Nephron progenitor cell (in vitro differentiated cells): ENCODE measurements at regions not wholly inside any gene's neighbourhood (a gene's known extent, or its start where the extent isn't known, plus 50 kb on each side); places are given as distances from the start of the nearest gene placed in this dataset.

ENCODE experiments used
- DNase-seq: peaks from one replicate; pipeline ENCODE4 v3.0.0; 2021
- H3K27ac Mint-ChIP-seq: 2 replicates; pipeline ENCODE4 v1.8.0; 2021; ENCODE audit warnings: mild to moderate bottlenecking, moderate library complexity, mixed read lengths
- H3K27me3 Mint-ChIP-seq: 2 replicates; pipeline ENCODE4 v1.8.0; 2021; ENCODE audit warnings: mild to moderate bottlenecking, low read depth, mixed read lengths; ENCODE audit not compliant: poor library complexity
- H3K36me3 Mint-ChIP-seq: 2 replicates; pipeline ENCODE4 v1.8.0; 2021; ENCODE audit warnings: low read depth, mixed read lengths
- H3K4me1 Mint-ChIP-seq: 2 replicates; pipeline ENCODE4 v1.8.0; 2021; ENCODE audit warnings: mixed read lengths
- H3K4me3 Mint-ChIP-seq: 2 replicates; pipeline ENCODE4 v1.8.0; 2021; ENCODE audit warnings: mild to moderate bottlenecking, moderate library complexity, mixed read lengths
- H3K9me3 Mint-ChIP-seq: 2 replicates; pipeline ENCODE4 v1.8.0; 2021; ENCODE audit warnings: mild to moderate bottlenecking, moderate library complexity, mixed read lengths
- TF ChIP-seq, protein P1 (sequence below): fragments of 200-600 bp; sonication (generic); IDR thresholded peaks from 2 replicates; pipeline ENCODE4 v1.5.0; 2021; ENCODE audit warnings: antibody characterized with exemption

GRCh38 chr2:10214179-10214578 is 88.5 kb upstream of the HPCAL1 start:
- Mint-ChIP-seq H3K36me3 (no peaks in the 10 kb centered on the region), H3K9me3 (no peaks in the 10 kb centered on the region), H3K27ac (no peak overlapping the region), H3K4me3 (no peak overlapping the region), H3K27me3 (peaks cover 6% of the 10 kb centered on the region), H3K4me1 (peaks cover 53% of the 10 kb centered on the region)
- TF ChIP-seq, protein P1, sequence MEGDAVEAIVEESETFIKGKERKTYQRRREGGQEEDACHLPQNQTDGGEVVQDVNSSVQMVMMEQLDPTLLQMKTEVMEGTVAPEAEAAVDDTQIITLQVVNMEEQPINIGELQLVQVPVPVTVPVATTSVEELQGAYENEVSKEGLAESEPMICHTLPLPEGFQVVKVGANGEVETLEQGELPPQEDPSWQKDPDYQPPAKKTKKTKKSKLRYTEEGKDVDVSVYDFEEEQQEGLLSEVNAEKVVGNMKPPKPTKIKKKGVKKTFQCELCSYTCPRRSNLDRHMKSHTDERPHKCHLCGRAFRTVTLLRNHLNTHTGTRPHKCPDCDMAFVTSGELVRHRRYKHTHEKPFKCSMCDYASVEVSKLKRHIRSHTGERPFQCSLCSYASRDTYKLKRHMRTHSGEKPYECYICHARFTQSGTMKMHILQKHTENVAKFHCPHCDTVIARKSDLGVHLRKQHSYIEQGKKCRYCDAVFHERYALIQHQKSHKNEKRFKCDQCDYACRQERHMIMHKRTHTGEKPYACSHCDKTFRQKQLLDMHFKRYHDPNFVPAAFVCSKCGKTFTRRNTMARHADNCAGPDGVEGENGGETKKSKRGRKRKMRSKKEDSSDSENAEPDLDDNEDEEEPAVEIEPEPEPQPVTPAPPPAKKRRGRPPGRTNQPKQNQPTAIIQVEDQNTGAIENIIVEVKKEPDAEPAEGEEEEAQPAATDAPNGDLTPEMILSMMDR: no peak
- DNase-seq: no peak

- TF ChIP-seq, protein P1: no peak
- peaks cover 6% of the 10 kb centered on the region for H3K27me3 Mint-ChIP-seq
- H3K4me1 Mint-ChIP-seq: peaks cover 56% of the 10 kb centered on the region
- H3K9me3 Mint-ChIP-seq: no peaks in the 10 kb centered on the region
- H3K27ac Mint-ChIP-seq: no peak overlapping the region
- H3K36me3 Mint-ChIP-seq: no peaks in the 10 kb centered on the region
- H3K4me3 Mint-ChIP-seq: no peak overlapping the region
- DNase-seq: no peak
Measured at GRCh38 chr2:10215393-10215935, 87.2 kb upstream of the HPCAL1 start.

- H3K9me3 Mint-ChIP-seq: no peaks in the 10 kb centered on the region
- H3K4me1 Mint-ChIP-seq: peaks cover 58% of the 10 kb centered on the region
- TF ChIP-seq, protein P1: no peak
- no peak overlapping the region for H3K4me3 Mint-ChIP-seq
- H3K27me3 Mint-ChIP-seq: peaks cover 3% of the 10 kb centered on the region
- no peaks in the 10 kb centered on the region for H3K36me3 Mint-ChIP-seq
- no peak for DNase-seq
- peak overlapping the region; percentile 43 for H3K27ac Mint-ChIP-seq
Measured at GRCh38 chr2:10216677-10217488, 85.8 kb upstream of the HPCAL1 start.

DNA sequence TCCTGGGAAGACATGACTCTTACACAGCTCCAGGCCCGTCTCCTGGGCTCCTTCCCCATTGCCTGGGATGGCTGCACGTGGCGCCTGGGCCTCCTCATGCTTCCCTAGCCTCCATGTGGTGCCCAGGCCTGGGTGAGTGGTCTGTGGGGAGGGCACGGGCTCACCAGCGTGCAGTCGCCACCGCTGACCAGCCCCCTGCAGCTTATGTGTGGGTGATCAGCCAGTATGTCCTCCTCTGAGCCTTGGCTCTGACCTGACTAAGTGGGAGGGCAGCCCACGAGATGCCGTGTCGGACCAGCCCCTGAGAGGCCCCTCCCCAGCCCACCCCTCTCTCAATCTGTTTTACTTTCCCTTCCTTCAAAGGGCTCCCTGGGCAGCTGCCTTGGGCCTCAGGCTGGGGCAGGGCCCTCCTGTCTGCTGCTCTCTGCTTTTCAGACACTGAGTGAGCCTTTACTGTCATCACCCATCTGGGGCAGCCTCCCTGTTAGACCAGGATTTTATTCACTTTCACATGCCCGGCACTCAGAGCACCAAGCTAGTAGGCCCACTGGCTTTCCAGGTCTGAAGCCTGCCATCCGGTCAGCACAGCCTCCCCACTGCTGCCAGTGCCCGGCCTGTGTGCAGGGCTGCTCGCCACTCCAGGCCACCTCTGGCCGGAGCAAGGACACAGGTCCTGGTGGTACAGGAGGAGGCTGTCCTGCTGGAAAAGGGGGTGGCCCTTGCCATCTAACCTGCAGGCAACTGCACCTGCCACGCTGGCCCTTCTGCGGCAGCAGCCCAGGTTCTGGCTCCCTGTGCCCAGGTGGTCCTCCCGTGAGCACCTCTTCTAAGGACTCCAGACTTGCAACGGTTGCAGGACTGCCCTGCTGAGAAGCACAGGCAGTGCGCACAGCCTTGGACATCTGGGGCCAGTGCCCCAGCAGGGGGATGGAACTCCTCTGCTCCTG is 84.9 kb upstream of the HPCAL1 start:
- Mint-ChIP-seq H3K4me1 (peaks cover 63% of the 10 kb centered on the region), H3K27ac (no peak overlapping the region)

GRCh38 chr2:10220045-10220901 is 82.4 kb upstream of the HPCAL1 start:
- DNase-seq: no peak
- TF ChIP-seq, protein P1: no peak
- Mint-ChIP-seq H3K36me3 (no peaks in the 10 kb centered on the region), H3K4me3 (no peak overlapping the region), H3K27ac (peak overlapping the region; percentile 32), H3K9me3 (no peaks in the 10 kb centered on the region), H3K4me1 (peaks cover 76% of the 10 kb centered on the region), H3K27me3 (peaks cover 8% of the 10 kb centered on the region)

More for the DNA sequence above, 84.9 kb upstream of the HPCAL1 start:
- TF ChIP-seq, protein P1: no peak
- no peaks in the 10 kb centered on the region for H3K36me3 Mint-ChIP-seq
- H3K9me3 Mint-ChIP-seq: no peaks in the 10 kb centered on the region
- no peak overlapping the region for H3K4me3 Mint-ChIP-seq
- no peak for DNase-seq
- peaks cover 6% of the 10 kb centered on the region for H3K27me3 Mint-ChIP-seq
